BE2C (cell line): ENCODE measurements at regions not wholly inside any gene's neighbourhood (a gene's known extent, or its start where the extent isn't known, plus 50 kb on each side); places are given as distances from the start of the nearest gene placed in this dataset.

Source experiments
- DNase-seq: peaks from one replicate; pipeline ENCODE4 v3.0.0-alpha.2; 2020
- H3K27me3 ChIP-seq: fragments of 250-450 bp; sonication (Bioruptor Pico); 2 replicates; pipeline ENCODE4 v1.5.1; 2020; ENCODE audit warnings: mild to moderate bottlenecking
- H3K36me3 ChIP-seq: fragments of 250-450 bp; sonication (Bioruptor Pico); 2 replicates; pipeline ENCODE4 v1.5.1; 2020; ENCODE audit warnings: mild to moderate bottlenecking
- H3K4me1 ChIP-seq: fragments of 250-450 bp; sonication (Bioruptor Pico); 2 replicates; pipeline ENCODE4 v1.5.1; 2020
- H3K4me3 ChIP-seq: 2 replicates; pipeline ENCODE4 v1.5.1; 2011; ENCODE audit warnings: low read depth, low read length
- H3K9me3 ChIP-seq: fragments of 250-450 bp; sonication (Bioruptor Pico); 2 replicates; pipeline ENCODE4 v1.5.1; 2020
- TF ChIP-seq, protein P1 (sequence below): IDR thresholded peaks from 2 replicates; pipeline ENCODE4 v1.5.1; 2012; ENCODE audit warnings: mild to moderate bottlenecking, low read depth, low read length

DNA sequence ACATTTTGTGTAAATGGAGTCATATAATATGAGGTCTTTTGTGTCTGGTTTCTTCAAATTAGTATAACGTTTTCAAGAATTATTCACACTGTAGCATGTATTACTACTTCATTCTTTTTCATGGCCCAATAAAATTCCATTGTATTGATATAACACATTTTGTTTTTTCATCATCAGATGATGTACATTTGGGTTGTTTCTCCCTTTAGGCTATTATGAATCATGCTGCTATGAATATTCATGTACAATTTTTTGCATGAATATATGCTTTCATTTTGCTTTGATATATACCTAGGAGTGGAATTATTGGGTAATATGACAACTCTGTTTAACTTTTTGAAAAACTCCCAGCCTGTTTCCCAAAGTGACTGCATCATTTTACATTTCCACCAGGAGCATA, 220.2 kb downstream of the NR4A2 start:
- Histone ChIP-seq H3K4me3 (no peak overlapping the region), H3K27me3 (no peaks in the 10 kb centered on the region), H3K4me1 (no peaks in the 10 kb centered on the region), H3K9me3 (no peaks in the 10 kb centered on the region), H3K36me3 (no peaks in the 10 kb centered on the region)
- TF ChIP-seq, protein P1, sequence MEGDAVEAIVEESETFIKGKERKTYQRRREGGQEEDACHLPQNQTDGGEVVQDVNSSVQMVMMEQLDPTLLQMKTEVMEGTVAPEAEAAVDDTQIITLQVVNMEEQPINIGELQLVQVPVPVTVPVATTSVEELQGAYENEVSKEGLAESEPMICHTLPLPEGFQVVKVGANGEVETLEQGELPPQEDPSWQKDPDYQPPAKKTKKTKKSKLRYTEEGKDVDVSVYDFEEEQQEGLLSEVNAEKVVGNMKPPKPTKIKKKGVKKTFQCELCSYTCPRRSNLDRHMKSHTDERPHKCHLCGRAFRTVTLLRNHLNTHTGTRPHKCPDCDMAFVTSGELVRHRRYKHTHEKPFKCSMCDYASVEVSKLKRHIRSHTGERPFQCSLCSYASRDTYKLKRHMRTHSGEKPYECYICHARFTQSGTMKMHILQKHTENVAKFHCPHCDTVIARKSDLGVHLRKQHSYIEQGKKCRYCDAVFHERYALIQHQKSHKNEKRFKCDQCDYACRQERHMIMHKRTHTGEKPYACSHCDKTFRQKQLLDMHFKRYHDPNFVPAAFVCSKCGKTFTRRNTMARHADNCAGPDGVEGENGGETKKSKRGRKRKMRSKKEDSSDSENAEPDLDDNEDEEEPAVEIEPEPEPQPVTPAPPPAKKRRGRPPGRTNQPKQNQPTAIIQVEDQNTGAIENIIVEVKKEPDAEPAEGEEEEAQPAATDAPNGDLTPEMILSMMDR, result no peak
- DNase-seq, result no peak

DNA sequence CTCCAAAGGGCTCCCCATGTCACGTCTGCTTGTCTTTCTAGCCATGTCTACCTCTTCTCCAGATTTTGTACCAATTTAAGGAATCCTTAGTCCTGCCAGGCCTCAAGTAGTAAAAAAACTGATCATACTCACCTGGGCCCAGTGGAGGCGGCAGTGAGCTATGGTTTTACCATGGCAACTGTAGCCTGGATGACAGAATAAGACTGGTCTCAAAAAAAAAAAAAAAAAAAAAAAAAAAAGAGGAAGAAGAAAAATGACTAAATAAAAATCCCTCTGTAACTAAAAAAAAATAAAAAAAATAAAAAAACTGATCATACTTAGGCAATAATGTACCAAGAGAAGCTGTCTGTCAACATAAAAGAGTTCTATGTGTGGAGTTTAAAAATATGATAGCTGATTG, 221.6 kb downstream of the NR4A2 start:
- Histone ChIP-seq H3K4me1 (no peaks in the 10 kb centered on the region), H3K9me3 (no peaks in the 10 kb centered on the region), H3K27me3 (no peaks in the 10 kb centered on the region), H3K4me3 (no peak overlapping the region), H3K36me3 (no peaks in the 10 kb centered on the region)
- TF ChIP-seq, protein P1, result peak; percentile 5; the same call in 1 of the 2 replicates
- no peak for DNase-seq

DNA sequence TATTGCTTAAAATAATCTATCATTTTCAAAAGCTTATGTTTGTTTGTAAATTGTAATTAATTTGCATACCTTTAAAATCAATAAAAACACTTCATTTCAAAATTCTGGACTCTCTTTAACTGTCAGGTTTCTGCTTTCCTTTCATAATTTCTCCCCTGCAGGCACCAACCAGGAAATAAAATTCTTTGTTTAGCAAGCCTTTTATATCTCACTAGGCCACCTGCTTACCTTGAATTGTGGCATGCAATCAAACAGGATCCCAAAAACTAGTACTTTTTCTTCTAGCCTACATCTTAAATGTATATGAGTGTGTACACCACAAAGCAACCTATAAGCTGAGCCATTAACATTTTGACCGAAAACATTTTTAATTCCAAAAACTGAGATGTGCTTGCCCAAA, 233.1 kb downstream of the NR4A2 start:
- Histone ChIP-seq H3K36me3 (no peaks in the 10 kb centered on the region), H3K4me3 (no peak overlapping the region), H3K27me3 (no peaks in the 10 kb centered on the region), H3K9me3 (no peaks in the 10 kb centered on the region), H3K4me1 (no peaks in the 10 kb centered on the region)
- DNase-seq, result no peak
- TF ChIP-seq, protein P1, result no peak

DNA sequence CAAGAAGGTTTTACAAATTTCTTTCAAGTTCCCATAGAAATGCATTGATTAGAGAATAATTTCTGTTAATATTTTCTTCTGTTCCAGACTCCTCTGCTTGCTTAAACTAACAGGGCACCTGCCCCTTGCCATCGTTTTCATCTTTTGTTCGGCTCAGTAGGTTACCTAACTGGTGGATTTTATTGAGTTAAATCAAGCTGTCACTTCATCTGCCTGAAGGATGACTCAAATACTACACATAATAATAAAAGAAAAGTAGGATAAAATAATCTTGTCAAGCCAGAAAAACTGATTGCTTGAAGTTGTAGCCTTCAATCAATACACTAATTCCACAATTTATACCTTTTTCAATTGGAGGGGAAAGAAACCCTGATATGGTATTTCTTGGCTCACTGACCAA, 234.0 kb downstream of the NR4A2 start:
- H3K4me1 ChIP-seq, result no peaks in the 10 kb centered on the region
- no peak for DNase-seq
- TF ChIP-seq, protein P1, result no peak
- H3K36me3 ChIP-seq, result no peaks in the 10 kb centered on the region
- no peaks in the 10 kb centered on the region for H3K9me3 ChIP-seq
- H3K4me3 ChIP-seq, result no peak overlapping the region
- no peaks in the 10 kb centered on the region for H3K27me3 ChIP-seq

GRCh38 chr2:156088587-156088986, 243.9 kb downstream of the NR4A2 start:
- no peak for DNase-seq
- Histone ChIP-seq H3K4me3 (no peak overlapping the region), H3K4me1 (no peaks in the 10 kb centered on the region), H3K27me3 (no peaks in the 10 kb centered on the region), H3K36me3 (no peaks in the 10 kb centered on the region), H3K9me3 (no peaks in the 10 kb centered on the region)
- TF ChIP-seq, protein P1, result no peak

DNA sequence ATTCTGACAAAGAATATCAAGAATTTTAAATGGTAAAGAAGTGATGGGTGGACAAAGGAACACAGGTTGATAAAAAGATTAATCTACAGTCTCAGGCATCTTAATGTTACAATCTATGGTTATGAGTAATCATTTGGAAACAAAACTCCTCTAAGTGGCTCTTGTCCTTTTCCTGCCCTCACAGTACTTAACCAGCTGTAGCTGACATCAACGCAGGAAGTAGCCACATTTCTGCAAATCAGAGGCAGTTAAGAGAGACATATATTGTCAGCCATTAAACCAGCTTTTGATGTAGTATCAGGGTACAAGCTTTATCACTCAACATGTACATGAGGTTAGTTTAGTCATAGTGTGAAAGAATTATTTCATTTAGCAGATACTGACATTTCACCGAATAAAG, 244.6 kb downstream of the NR4A2 start:
- H3K4me3 ChIP-seq, result no peak overlapping the region
- H3K9me3 ChIP-seq, result no peaks in the 10 kb centered on the region
- TF ChIP-seq, protein P1, result no peak
- H3K4me1 ChIP-seq, result no peaks in the 10 kb centered on the region
- H3K36me3 ChIP-seq, result no peaks in the 10 kb centered on the region
- DNase-seq, result no peak
- H3K27me3 ChIP-seq, result no peaks in the 10 kb centered on the region
